Activated CD8-positive, alpha-beta memory T cell treated with anti-CD3 and anti-CD28 coated beads, Interleukin-2, amount 50 U/mL, for 4 hours (primary cell): ENCODE measurements at regions not wholly inside any gene's neighbourhood (a gene's known extent, or its start where the extent isn't known, plus 50 kb on each side); places are given as distances from the start of the nearest gene placed in this dataset.

Experiments used
- DNase-seq: peaks from one replicate; pipeline ENCODE4 v3.0.0-alpha.2; 2020

GRCh38 chr3:16810593-16811367 lies 74.0 kb upstream of the PLCL2 start:
- DNase-seq = no peak

- no peak for DNase-seq
These were observed 72.8 kb upstream of the PLCL2 start for GRCh38 chr3:16811950-16812349.

- no peak for DNase-seq
These were observed 71.4 kb upstream of the PLCL2 start for GRCh38 chr3:16813336-16813735.

GRCh38 chr3:16816048-16816780 lies 68.5 kb upstream of the PLCL2 start:
- DNase-seq = no peak

- no peak for DNase-seq
These were observed 67.6 kb upstream of the PLCL2 start for GRCh38 chr3:16817197-16817596.

GRCh38 chr3:16818194-16818593 lies 66.6 kb upstream of the PLCL2 start:
- DNase-seq = no peak

GRCh38 chr3:16818945-16819344 lies 65.8 kb upstream of the PLCL2 start:
- DNase-seq = no peak

GRCh38 chr3:16820485-16820884 lies 64.3 kb upstream of the PLCL2 start:
- no peak for DNase-seq

GRCh38 chr3:16821053-16821452 lies 63.7 kb upstream of the PLCL2 start:
- DNase-seq = no peak

- DNase-seq = peak; percentile 17
These were observed 60.6 kb upstream of the PLCL2 start for GRCh38 chr3:16824081-16824696.

- no peak for DNase-seq
These were observed 59.0 kb upstream of the PLCL2 start for GRCh38 chr3:16825617-16826204.

- peak; percentile 55 for DNase-seq
These were observed 55.9 kb upstream of the PLCL2 start for GRCh38 chr3:16828815-16829214.

GRCh38 chr3:16831846-16832245 lies 52.9 kb upstream of the PLCL2 start:
- no peak for DNase-seq

GRCh38 chr3:16834214-16834613 lies 50.5 kb upstream of the PLCL2 start:
- no peak for DNase-seq

- no peak for DNase-seq
These were observed 50.0 kb upstream of the PLCL2 start for GRCh38 chr3:16834753-16835152.
